ENCODE measurements at regions not wholly inside any gene's neighbourhood (a gene's known extent, or its start where the extent isn't known, plus 50 kb on each side); places are given as distances from the start of the nearest gene placed in this dataset.
A peak's percentile ranks its signal among the peaks of the same experiment; 100 is the strongest.
"Not testable (repeated sequence)": the region's sequence is repeated elsewhere in the genome, so short reads cannot be mapped to it uniquely, and the experiment has no call there.

DNA sequence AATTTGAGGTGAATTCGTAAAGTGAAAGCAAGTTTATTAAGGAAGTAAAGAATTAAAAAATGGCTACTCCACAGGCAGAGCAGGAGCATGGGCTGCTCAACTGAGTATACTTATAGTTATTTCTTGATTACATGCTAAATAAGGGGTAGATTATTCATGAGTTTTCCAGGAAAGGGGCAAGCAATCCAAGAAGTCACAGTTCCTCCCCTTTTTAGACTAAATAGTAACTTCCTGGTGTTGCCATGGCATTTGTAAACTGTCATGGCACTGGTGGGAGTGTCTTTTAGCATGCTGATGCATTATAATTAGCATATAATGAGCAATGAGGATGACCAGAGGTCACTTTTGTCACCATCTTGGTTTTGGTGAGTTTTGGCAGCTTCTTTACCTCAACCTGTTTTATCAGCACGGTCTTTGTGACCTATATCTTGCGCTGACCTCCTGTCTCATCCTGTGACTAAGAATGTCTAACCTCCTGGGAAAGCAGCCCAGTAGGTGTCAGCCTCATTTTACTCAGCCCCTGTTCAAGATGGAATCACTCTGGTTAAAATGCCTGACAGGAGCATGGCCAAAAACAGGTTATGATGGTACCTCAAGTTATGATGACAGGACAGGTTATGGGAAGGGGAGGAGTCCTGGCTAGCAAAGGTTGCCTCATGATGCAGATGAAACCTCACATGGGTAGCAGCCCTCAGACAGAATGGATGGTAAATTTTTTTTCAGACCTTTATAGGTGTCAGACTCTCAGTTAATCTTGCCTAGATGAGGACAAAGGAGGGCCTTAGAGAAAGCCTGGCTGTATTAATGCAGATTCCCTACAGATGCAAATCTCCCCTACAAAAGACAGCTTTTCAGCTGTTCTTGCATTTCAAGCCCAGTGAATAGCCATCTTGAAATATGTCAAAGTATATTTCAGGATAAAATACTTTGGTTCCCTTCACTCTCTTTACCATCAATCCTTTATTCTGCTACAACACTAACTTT is 49.7 kb downstream of the SIPA1L2 start:
- peak; percentile 37 for DNase-seq (ENCODE audit: low read depth)

DNA sequence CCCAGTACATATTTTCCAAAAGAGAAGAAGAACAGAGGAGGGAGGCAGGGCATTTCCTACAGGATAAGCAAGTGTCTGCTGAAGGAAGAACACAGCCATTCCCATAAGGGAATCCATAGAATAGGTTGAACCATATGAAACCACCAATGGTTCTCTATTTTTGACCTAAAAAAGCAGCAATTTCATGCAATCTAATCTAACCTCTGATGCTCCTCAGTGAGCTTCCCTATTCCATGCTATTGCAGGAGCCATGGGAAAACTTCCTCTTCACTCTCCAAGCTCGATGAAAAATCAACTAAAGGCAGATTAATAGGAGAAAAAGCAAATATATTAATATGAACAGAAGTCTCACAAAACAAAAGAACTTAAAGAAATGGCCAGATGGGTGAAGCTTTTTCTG is 50.5 kb downstream of the SIPA1L2 start:
- DNase-seq (ENCODE audit: low read depth): no peak

DNA sequence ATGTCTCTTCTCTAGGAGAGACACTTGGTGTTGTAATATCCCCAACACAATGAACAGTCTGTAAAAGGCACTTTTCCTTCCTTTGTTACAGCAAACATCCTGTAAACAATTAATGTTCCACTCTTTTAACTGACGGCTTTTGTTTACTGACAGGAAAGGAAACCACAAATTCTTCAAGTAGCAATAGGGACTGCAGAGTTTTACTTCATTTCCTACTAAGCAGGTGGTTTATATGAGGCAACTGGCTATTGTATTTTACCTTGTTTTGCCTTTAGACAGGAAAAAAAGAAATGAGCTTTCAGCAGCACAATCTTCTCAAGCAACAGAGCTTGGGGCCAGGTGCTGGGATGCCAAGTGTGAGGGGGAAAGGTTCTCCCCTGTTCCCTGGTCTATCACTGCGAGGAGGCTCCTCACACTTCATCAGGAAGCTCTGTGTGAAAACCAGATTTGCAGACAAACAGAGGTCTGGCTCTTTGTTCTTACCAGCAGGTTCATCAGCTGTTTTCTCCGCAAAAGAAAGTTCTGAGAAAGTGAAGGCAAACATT is 51.2 kb downstream of the SIPA1L2 start:
- no peak for DNase-seq (ENCODE audit: low read depth)

DNA sequence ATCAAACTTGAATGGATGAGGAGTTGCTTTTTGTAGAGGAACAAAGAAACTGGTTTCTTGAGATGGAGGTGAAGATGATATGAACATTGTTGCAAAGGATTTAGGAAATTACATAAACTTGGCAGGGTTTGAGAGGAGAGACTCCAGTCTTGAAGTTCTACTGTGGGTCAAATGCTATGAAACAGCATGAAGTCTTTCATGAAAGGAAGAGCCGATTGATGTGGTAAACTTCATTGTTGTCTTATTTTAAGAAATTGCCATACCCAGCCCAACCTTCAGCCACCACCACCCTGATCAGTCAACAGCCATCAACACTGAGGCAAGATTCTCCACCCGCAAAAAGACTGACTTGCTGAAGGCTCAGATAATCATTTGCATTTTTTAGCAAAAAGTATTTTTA is 52.2 kb downstream of the SIPA1L2 start:
- DNase-seq (ENCODE audit: low read depth): no peak

DNA sequence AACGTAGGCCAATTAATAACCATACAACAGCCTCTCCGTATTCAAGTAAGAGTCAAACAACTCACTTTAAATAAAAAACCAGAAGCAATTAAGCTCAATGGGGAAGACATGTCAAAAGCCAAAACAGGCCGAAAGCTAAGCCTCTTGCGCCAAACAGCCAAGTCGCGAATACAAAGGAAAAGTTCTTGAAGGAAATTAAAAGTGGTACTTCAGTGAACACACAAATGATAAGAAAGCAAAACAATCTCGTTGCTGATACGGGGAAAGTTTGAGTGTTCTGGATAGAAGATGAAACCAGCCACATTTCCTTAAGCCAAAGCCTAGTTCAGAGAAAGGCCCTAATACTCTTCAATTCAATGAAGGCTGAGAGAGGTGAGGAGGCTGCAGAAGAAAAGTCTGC is 53.4 kb downstream of the SIPA1L2 start:
- DNase-seq (ENCODE audit: low read depth): no peak

DNA sequence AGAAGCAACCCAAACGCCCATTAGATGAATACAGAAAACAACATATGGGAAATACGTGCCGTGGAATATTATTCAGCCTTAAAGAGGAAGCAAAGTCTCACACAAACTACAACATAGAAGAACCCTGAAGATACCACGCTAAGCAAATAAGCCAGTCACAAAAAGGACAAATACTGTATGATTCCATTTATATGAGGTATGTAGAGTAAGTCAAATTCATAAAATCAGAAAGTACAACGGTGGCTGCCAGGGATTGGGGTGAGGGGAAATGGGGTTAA is 54.2 kb downstream of the SIPA1L2 start:
- no peak for DNase-seq (ENCODE audit: low read depth)

DNA sequence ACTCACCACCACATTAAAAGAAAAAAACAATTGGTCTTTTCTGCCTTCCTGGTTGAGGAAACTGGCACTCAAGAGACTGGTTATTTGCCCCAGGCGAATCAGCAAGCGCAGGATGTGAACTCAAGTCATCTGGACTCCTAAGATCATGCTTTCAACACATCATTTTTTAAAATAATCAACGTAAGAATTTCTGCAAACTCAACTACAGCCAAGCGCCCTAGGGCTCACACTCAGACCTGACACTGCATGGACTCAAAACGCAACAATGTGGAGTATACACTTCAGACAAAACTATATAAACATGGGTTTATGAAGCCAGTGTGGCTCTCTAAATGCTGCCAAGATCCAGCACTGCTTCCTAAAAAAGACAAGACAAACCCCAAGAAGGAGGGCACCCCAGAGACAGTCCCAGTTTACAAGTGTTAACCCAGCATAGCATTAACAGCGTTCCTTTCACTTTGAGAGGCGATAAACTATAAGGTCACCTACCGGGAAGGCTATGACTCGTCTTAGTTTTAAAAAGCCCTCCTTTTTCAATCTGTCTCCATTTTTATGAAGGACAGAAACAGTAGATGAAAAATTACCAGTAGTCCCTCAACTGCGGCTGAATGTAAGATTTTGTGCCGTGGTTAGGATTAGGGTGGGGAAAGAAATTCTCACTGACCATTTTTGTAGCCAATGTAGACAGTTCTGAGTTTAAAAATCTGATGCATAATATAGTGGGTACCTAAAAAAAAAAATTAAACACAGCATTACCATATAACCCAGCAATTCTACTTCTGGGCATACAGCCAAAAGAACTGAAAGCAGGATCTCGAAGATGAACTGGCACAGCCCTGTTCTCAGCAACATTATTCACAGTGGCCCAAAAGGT is 54.8 kb downstream of the SIPA1L2 start:
- peak; percentile 29 for DNase-seq (ENCODE audit: low read depth)

DNA sequence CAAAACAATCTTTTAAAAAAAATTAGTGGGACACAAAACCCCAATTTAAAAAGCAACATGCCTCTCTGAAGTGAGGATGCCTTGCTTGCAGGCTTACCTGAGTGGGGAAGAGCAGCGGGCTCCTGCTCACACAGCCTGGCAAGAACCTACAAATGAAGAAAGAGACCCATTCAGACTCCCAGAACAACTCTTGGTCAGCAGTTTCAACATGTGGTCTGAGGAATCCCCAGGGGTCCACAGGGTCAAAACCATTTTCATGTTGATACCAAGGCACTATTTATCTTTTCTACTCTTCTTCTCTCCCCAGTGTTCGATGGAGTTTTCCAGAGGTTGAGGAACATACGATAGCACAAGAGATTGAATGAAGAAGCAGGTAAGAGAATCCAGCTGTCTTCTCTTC is 55.9 kb downstream of the SIPA1L2 start:
- DNase-seq (ENCODE audit: low read depth): no peak

DNA sequence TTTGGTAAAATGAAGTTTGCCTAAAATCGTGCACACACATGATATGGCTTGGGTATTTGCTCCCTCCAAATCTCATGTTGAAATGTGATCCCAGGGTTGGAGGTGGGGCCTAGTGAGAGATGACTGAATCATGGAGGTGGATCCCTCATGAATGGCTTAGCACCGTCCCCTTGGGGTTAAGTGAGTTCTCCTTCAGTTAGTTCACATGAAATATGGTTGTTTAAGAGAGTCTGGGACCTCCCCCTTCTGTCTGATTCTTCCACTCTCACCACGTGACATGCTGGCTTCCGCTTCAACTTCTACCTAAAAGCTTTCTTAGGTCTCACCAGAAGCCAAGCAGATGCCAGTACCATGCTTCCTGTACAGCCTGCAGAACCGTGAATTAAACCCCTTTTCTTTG is 58.4 kb downstream of the SIPA1L2 start:
- DNase-seq (ENCODE audit: low read depth): peak; percentile 39

DNA sequence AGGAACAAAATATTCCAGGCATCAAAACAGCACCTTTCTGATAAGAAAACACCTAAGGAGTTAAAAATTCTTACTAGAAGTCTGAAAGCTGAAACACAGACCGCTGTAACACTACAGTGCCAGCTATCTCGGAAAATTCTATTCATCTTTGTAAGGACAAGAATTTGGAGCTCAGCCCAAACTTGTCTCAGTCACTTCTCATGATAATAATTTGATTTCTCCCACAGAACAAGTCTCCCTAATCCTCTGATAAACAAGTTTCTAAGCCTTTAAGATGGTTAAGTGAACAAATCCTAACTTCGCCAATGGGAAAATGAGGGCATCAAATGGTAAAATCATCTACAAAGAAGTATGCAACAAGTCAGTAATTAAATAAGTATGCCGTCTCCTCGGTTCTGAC is 59.9 kb downstream of the SIPA1L2 start:
- no peak for DNase-seq (ENCODE audit: low read depth)

DNA sequence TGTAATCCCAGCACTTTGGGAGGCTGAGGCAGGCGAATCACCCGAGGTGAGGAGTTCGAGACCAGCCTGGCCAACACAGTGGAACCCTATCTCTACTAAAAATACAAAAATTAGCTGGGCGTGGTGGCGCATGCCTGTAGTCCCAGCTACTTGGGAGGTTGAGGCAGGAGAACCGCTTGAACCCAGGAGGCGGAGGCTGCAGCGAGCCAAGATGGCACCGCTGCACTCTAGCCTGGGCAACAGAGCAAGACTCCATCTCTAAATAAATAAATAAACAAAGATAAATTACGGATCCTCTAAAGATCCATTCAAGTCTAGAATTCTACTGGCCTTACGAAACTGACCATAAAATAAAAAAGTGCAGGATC is 60.4 kb downstream of the SIPA1L2 start:
- DNase-seq (ENCODE audit: low read depth): not testable (repeated sequence)

DNA sequence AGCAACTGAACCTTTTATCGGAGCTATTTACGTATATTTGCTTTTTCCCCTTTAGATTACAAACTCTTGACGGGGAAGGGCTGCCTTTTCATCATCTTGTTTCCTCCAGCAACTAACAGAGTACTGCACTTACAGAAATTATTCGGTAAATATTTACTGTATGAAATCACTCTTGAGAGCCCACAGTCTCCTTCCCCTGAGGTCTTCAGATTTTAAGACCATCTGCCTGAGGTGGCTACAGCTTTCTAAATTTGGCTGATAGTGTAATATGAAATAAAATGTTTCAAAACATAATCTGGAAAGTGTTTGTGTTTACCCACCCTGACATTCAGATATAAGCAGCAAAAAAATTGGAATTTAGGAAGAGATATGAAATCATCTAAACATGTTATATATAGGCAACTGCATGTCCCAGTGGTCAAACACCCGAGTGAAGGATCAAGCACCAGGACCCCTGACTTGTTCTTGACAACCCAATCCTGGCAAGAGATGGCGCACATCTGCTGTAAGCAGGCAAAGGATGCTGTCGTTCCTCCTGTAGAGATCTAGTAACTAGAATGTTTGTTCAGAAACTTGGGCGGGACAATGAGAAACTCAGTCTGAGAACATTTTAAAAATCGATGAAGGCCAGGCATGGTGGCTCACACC is 60.9 kb downstream of the SIPA1L2 start:
- DNase-seq (ENCODE audit: low read depth): no peak

DNA sequence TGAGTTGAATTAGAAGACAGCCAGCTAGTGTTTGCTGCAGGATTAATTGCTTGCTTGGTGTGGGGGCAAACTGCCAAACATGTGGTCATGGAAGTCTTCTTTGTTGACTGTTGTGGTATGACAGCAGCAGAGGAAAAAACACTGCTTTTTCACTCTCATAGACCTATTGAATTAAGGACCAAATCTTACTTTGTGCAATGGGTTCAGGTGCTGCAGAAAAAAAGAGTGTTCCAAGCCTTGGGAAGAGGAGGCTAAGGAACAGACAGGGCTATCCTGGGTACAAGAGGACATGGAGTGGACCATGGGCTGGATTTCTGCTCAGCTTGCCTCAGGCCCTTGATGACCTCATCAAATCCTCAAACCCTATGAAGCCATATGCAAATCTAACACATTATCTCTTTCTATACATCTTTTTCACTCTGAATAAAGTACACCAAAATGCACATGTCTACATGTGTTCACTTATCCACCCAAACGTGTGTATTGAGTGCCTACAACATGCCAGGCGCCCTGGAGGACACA is 61.5 kb downstream of the SIPA1L2 start:
- no peak for DNase-seq (ENCODE audit: low read depth)

DNA sequence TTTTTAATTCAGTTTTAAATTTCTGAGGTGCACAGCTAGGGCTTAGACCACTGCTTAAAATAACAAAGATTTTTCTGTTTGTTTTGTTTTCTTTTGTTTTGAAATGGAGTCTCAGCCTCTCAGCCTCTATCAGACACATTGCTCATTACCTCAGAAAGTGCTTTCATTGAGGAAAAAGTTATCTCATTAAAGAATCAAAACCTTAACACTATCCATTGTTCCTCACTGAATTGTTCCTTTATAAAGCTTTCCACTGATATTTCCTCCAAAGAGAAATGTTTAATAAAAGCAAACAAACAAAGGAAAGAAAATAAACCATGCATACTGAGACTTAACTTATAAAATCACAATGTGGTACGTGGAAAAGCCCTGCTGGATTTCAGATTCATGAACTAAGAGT is 63.8 kb downstream of the SIPA1L2 start:
- no peak for DNase-seq (ENCODE audit: low read depth)

DNA sequence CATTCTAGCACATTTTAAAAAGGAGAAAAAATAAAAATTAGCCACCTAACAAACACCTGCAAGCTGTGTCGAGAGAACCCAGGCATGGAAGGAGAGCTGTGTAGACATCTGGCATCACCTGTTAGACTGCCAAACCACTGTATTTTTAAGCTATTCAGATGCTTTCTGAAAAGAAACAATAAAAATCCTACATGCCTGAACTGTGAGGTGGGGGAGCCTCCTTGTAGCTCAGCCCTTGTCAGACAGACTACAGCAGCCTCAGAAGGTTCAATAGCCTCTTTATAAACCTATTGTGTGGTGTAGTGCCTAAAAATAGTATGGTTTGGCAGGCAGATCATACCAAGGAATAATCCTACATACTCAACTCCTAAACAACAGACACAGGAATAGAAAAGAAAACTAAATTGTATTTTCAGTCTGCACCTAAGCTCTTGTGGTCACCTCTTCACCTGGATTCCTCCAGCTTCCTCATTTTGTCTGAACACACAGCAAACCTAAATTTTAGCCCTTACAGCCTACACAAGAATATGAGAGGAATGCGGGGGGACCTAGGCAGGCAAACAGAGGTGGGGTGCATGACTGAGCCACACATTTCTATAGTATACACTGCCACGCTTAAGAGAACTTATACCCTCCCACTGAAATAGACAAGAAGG is 67.0 kb downstream of the SIPA1L2 start:
- no peak for DNase-seq (ENCODE audit: low read depth)

DNA sequence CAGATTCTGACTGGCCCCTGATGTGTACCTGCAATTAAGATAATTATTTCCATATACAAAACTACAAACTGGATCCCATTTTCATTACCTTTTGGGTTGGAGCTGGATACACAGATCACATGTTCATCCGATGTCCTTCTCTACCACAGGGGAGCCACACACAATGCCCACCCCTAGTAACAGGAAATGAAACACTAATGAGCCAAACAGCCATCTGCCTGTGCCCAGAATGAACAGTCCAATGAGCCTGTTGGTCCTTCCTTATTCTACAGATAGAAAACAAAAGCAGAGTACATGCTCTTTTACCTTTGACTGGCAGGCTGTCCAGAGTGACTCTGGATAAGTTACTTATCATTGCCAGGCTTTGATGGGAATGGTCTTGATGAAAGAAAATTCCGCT is 68.6 kb downstream of the SIPA1L2 start:
- no peak for DNase-seq (ENCODE audit: low read depth)

DNA sequence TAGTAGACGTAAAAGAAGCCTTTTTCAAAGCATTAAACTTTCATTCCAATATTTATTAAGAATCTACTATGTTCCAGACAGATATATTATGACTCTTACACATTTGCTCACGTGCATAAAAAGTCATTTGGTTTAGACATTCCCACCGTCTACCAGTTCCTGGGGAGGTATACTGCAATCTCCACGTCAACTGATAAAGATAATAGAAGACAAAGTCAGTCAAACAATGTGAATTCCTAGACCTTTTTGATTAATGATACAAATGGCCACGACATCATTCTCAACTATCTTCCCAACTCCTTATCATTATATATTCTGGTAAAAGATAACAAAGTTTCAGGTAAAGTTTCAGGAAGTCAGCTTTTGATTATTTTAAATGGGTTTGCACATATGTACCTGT is 69.0 kb downstream of the SIPA1L2 start:
- DNase-seq (ENCODE audit: low read depth): no peak

DNA sequence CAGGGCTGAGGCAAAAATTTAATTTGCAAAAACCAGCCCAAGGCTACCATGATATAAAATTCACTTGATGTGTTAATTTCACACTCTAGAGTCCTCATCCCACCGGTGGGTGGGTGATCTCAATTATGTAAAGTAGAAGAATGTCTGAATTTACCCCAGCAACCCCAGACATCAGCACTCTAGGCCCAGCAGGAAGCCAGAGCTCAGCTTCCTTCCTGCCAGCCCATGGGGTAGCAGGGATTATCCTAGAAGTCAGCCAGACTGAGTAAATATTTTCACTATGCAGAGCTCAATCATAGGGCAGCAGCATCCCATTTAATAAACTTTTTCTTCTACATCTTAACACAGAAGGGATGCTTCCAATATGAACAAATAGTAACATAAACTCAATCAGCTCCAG is 71.0 kb downstream of the SIPA1L2 start:
- no peak for DNase-seq (ENCODE audit: low read depth)

DNA sequence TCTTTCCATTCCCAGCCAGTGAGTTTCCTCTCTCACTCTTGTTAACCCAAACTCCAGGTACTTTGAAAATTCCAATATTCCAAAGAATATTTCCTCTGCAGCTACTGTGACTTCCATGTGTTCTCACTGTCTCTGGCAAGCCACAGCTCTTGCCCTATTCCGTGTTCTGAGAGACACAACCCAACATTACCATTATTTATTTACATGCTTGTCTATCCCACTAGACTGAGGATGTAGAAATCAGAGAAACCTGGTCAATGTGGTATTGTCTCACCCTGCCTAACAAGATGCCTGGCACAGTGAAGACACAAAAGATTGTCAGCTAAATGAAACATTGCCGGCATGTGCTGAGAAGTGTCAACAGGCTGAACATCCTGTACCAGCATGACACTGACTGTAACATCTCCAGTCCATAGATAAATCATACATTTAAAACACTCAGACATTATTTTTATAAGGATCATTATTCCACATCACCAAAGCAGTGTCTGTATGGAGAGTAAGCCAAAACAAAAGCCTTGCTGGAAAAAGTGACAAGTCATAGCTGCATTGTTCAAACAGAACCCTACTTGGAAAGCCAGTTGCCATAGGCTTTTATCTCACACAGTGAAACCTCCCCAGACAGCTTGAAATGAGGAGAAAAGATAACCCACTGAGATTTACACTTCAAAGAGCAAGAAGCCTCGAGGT is 72.3 kb downstream of the SIPA1L2 start:
- DNase-seq (ENCODE audit: low read depth): no peak

DNA sequence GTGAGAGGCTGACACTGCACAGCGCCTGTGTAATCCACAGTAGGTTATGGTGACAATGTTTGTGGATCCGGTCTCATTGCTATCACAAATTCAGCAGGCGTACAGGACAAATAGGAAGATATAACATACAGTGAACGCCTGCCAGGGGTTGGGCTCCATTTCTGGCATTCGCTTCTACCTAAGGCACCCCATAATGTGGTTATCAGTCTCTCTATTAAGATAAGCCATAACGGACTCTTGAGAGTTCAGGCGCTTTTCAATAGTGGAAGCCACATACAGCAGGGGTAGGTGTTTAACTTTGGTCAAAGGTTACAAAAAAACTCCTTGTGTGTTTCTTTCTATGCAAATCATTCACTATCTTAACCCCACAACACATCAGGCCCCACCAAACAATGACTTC is 72.8 kb downstream of the SIPA1L2 start:
- DNase-seq (ENCODE audit: low read depth): no peak

DNA sequence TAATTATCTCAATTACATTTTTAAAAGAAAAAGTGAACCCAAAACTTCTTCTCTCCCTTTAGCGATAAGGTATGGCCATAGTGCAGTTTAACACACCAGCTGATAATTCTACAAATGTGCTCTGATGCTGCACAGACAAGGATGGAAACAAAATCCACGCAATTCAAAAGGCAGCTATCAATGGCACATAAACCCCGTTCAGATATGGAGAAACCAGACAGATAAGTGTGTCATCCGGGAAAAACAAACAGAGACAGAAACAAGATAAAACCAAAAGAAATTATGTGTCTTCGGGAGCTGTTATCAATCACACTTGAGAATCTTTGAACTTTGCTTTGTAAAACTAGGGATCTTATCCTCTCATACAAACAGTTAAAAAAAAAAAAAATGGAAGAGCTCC is 73.6 kb downstream of the SIPA1L2 start:
- DNase-seq (ENCODE audit: low read depth): no peak

Data from HT1080 (cell line).